Hepatocyte (in vitro differentiated cells): ENCODE measurements at regions not wholly inside any gene's neighbourhood (a gene's known extent, or its start where the extent isn't known, plus 50 kb on each side); places are given as distances from the start of the nearest gene placed in this dataset.

Experiments used
- DNase-seq: peaks from one replicate; pipeline ENCODE4 v3.0.0-alpha.2; 2016; ENCODE audit warnings: low spot score
- H2AFZ ChIP-seq: fragments of 200-600 bp; sonication (generic); 2 replicates; pipeline ENCODE4 v1.6.0; 2016; ENCODE audit warnings: antibody characterized with exemption, mild to moderate bottlenecking
- H3K27ac ChIP-seq: fragments of 200-600 bp; sonication (generic); 2 replicates; pipeline ENCODE4 v1.5.1; 2016; ENCODE audit warnings: mild to moderate bottlenecking
- H3K27me3 ChIP-seq: fragments of 200-600 bp; sonication (generic); 2 replicates; pipeline ENCODE4 v1.6.1; 2016
- H3K36me3 ChIP-seq: fragments of 200-600 bp; sonication (generic); replicated peaks from 2 replicates; pipeline ENCODE4 v1.5.1; 2016; ENCODE audit warnings: low read depth; ENCODE audit not compliant: insufficient read depth
- H3K4me1 ChIP-seq: fragments of 200-600 bp; sonication (generic); 2 replicates; pipeline ENCODE4 v1.5.1; 2016; ENCODE audit warnings: mild to moderate bottlenecking, moderate library complexity; ENCODE audit not compliant: insufficient read depth
- H3K4me2 ChIP-seq: fragments of 200-600 bp; sonication (generic); 2 replicates; pipeline ENCODE4 v1.6.0; 2016
- H3K4me3 ChIP-seq: fragments of 200-600 bp; sonication (generic); 2 replicates; pipeline ENCODE4 v1.5.1; 2016; ENCODE audit warnings: mild to moderate bottlenecking
- H3K79me2 ChIP-seq: fragments of 200-600 bp; sonication (generic); 2 replicates; pipeline ENCODE4 v1.6.0; 2017; ENCODE audit warnings: mild to moderate bottlenecking
- H3K9me2 ChIP-seq: fragments of 200-600 bp; sonication (generic); replicated peaks from 2 replicates; pipeline ENCODE4 v1.6.0; 2017; ENCODE audit warnings: mild to moderate bottlenecking; ENCODE audit not compliant: insufficient read depth
- H3K9me3 ChIP-seq: fragments of 200-600 bp; sonication (generic); 2 replicates; pipeline ENCODE4 v1.5.1; 2016; ENCODE audit warnings: low read depth, mild to moderate bottlenecking
- H4K20me1 ChIP-seq: fragments of 200-600 bp; sonication (generic); 2 replicates; pipeline ENCODE4 v1.6.0; 2016; ENCODE audit warnings: mild to moderate bottlenecking; ENCODE audit not compliant: insufficient read depth, poor library complexity, severe bottlenecking
- CTCF ChIP-seq: fragments of 200-600 bp; sonication (generic); IDR thresholded peaks from 2 replicates; pipeline ENCODE4 v1.5.1; 2016; ENCODE audit warnings: antibody characterized with exemption, mild to moderate bottlenecking; ENCODE audit not compliant: poor library complexity
- EZH2 ChIP-seq: fragments of 200-600 bp; sonication (generic); IDR thresholded peaks from 2 replicates; pipeline ENCODE4 v1.6.1; 2016; ENCODE audit warnings: antibody characterized with exemption, mild to moderate bottlenecking, borderline replicate concordance
- EZH2phosphoT487 ChIP-seq: fragments of 200-600 bp; sonication (generic); IDR thresholded peaks from one replicate; pipeline ENCODE4 v1.6.1; 2018; ENCODE audit warnings: antibody characterized with exemption, mild to moderate bottlenecking, low read depth, moderate library complexity; ENCODE audit not compliant: unreplicated experiment, severe bottlenecking
- WGBS: methylation state at CpG from one replicate; pipeline ENCODE4 v1.1.6; 2016; ENCODE audit warnings: low lambda C conversion rate; ENCODE audit errors: missing lambda C conversion rate; 5-methylcytosine and 5-hydroxymethylcytosine counted together

- TF ChIP-seq EZH2 (no peak), CTCF (no peak), EZH2phosphoT487 (no peak)
- Histone ChIP-seq H3K9me3 (no peaks in the 10 kb centered on the region), H3K79me2 (no peaks in the 10 kb centered on the region), H4K20me1 (no peaks in the 10 kb centered on the region), H3K4me2 (peak overlapping the region; percentile 24), H3K4me1 (peaks cover 41% of the 10 kb centered on the region), H2AFZ (no peak overlapping the region), H3K36me3 (no peaks in the 10 kb centered on the region), H3K4me3 (no peak overlapping the region), H3K9me2 (no peaks in the 10 kb centered on the region), H3K27ac (peak overlapping the region; percentile 89), H3K27me3 (no peaks in the 10 kb centered on the region)
- DNase-seq = peak; percentile 82
- 44% methylated on average over 11 of the region's 11 CpGs for WGBS
Measured at GRCh38 chr9:96073531-96074480, 198.3 kb downstream of the ERCC6L2 start.

DNA sequence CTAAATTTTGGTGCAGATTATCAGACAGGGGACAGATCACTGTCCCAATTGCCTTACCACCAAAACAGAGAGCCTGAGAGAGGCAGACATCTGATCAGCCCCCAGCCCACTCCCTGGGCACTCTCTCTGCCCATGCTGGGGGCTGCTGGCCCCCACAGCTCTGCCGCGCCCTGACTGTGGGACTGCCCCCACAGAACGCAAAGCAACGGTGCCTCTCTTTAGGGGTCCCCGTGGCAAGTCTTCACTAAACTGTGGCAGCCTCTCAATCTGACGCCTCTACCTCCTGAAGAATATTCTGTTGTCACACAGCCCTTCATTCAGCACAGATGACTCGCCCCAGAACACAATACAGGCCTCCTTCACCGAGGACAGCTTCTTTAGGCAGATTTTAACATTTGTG, 197.4 kb downstream of the ERCC6L2 start:
- no peaks in the 10 kb centered on the region for H3K36me3 ChIP-seq
- H4K20me1 ChIP-seq = no peaks in the 10 kb centered on the region
- no peaks in the 10 kb centered on the region for H3K27me3 ChIP-seq
- peak overlapping the region; percentile 89 for H3K27ac ChIP-seq
- DNase-seq = no peak
- peaks cover 37% of the 10 kb centered on the region for H3K4me1 ChIP-seq
- TF ChIP-seq CTCF (no peak), EZH2phosphoT487 (no peak), EZH2 (no peak)
- no peaks in the 10 kb centered on the region for H3K9me3 ChIP-seq
- H3K9me2 ChIP-seq = no peaks in the 10 kb centered on the region
- H3K4me2 ChIP-seq = no peak overlapping the region
- no peaks in the 10 kb centered on the region for H3K79me2 ChIP-seq
- H3K4me3 ChIP-seq = no peak overlapping the region
- no peak overlapping the region for H2AFZ ChIP-seq
- 88% methylated on average over 8 of the region's 8 CpGs for WGBS

GRCh38 chr9:96071815-96072124, 196.3 kb downstream of the ERCC6L2 start:
- Histone ChIP-seq H3K79me2 (no peaks in the 10 kb centered on the region), H4K20me1 (no peaks in the 10 kb centered on the region), H3K9me3 (no peaks in the 10 kb centered on the region), H3K4me1 (peaks cover 43% of the 10 kb centered on the region), H3K4me2 (no peak overlapping the region), H2AFZ (no peak overlapping the region), H3K27me3 (no peaks in the 10 kb centered on the region), H3K9me2 (no peaks in the 10 kb centered on the region), H3K4me3 (no peak overlapping the region), H3K27ac (peak overlapping the region; percentile 89), H3K36me3 (no peaks in the 10 kb centered on the region)
- WGBS = 64% methylated on average over 4 of the region's 4 CpGs
- no peak for DNase-seq
- TF ChIP-seq CTCF = no peak
- TF ChIP-seq EZH2 = no peak
- no peak for TF ChIP-seq EZH2phosphoT487
